ENCODE measurements at regions not wholly inside any gene's neighbourhood (a gene's known extent, or its start where the extent isn't known, plus 50 kb on each side); places are given as distances from the start of the nearest gene placed in this dataset.

GRCh38 chr10:4120096-4120853, 335.3 kb upstream of the KLF6 start:
- Histone ChIP-seq H3K27me3 (ENCODE audit: control insufficient read depth, insufficient read depth, low read length) (no peaks in the 10 kb centered on the region), H3K27ac (ENCODE audit: low read length) (no peak overlapping the region), H3K36me3 (ENCODE audit: control insufficient read depth, insufficient read depth, low read length) (no peaks in the 10 kb centered on the region), H3K9me3 (ENCODE audit: control insufficient read depth, insufficient read depth, low read length) (peaks cover 5% of the 10 kb centered on the region), H3K4me1 (ENCODE audit: control insufficient read depth, insufficient read depth, low read length) (peaks cover 9% of the 10 kb centered on the region), H3K4me3 (ENCODE audit: low read length) (no peak overlapping the region)
- Mint-ChIP-seq H3K27ac (no peak overlapping the region), H3K27me3 (ENCODE audit: low read depth in 2 of 2) (peaks cover 2 to 11% of the 10 kb centered on the region in 2 donors), H3K9me3 (peaks cover 2 to 4% of the 10 kb centered on the region in 2 donors), H3K36me3 (peaks cover 7% of the 10 kb centered on the region), H3K4me1 (peaks cover 8% of the 10 kb centered on the region in 2 donors), H3K4me3 (no peak overlapping the region)
- ATAC-seq (peak; percentile 71 to 81 (median 77)), DNase-seq (peak in 1 of 2 donors; percentile 50)
- intact Hi-C loops (cut with micrococcal nuclease), result no loop called here
- 68% methylated on average over 5 of the region's 5 CpGs for WGBS (ENCODE audit: insufficient coverage)
- no peak for TF ChIP-seq CTCF (IDR thresholded peaks at IDR 0.05)

GRCh38 chr10:4119107-4119506, 334.1 kb upstream of the KLF6 start:
- no peaks in the 10 kb centered on the region for H3K9me3 ChIP-seq (ENCODE audit: control insufficient read depth, insufficient read depth, low read length)
- intact Hi-C loops (cut with micrococcal nuclease), result no loop called here
- H3K4me3 ChIP-seq (ENCODE audit: low read length), result no peak overlapping the region
- no peak for ATAC-seq
- peaks cover 0 to 2% of the 10 kb centered on the region in 2 donors for H3K9me3 Mint-ChIP-seq
- peaks cover 9% of the 10 kb centered on the region for H3K4me1 ChIP-seq (ENCODE audit: control insufficient read depth, insufficient read depth, low read length)
- no peaks in the 10 kb centered on the region for H3K36me3 Mint-ChIP-seq
- H3K4me3 Mint-ChIP-seq, result no peak overlapping the region
- H3K27ac Mint-ChIP-seq, result no peak overlapping the region
- no peak for DNase-seq
- H3K27me3 ChIP-seq (ENCODE audit: control insufficient read depth, insufficient read depth, low read length), result no peaks in the 10 kb centered on the region
- no peaks in the 10 kb centered on the region for H3K36me3 ChIP-seq (ENCODE audit: control insufficient read depth, insufficient read depth, low read length)
- H3K27me3 Mint-ChIP-seq (ENCODE audit: low read depth in 2 of 2), result peaks cover 7 to 11% of the 10 kb centered on the region in 2 donors
- WGBS (ENCODE audit: insufficient coverage), result 100% methylated on average over 5 of the region's 7 CpGs
- no peak for TF ChIP-seq CTCF (IDR thresholded peaks at IDR 0.05)
- H3K27ac ChIP-seq (ENCODE audit: low read length), result no peak overlapping the region
- H3K4me1 Mint-ChIP-seq, result peaks cover 8% of the 10 kb centered on the region in 2 donors

GRCh38 chr10:4117604-4118003, 332.6 kb upstream of the KLF6 start:
- DNase-seq (no peak), ATAC-seq (no peak)
- Mint-ChIP-seq H3K27ac (no peak overlapping the region), H3K27me3 (ENCODE audit: low read depth in 2 of 2) (peaks cover 7 to 11% of the 10 kb centered on the region in 2 donors), H3K4me1 (peaks cover 8% of the 10 kb centered on the region in 2 donors), H3K36me3 (no peaks in the 10 kb centered on the region), H3K9me3 (peaks cover 0 to 2% of the 10 kb centered on the region in 2 donors), H3K4me3 (no peak overlapping the region)
- intact Hi-C loops (cut with micrococcal nuclease), result no loop called here
- Histone ChIP-seq H3K4me3 (ENCODE audit: low read length) (no peak overlapping the region), H3K9me3 (ENCODE audit: control insufficient read depth, insufficient read depth, low read length) (no peaks in the 10 kb centered on the region), H3K36me3 (ENCODE audit: control insufficient read depth, insufficient read depth, low read length) (no peaks in the 10 kb centered on the region), H3K4me1 (ENCODE audit: control insufficient read depth, insufficient read depth, low read length) (peaks cover 9% of the 10 kb centered on the region), H3K27ac (ENCODE audit: low read length) (no peak overlapping the region), H3K27me3 (ENCODE audit: control insufficient read depth, insufficient read depth, low read length) (no peaks in the 10 kb centered on the region)
- 94% methylated on average over 1 of the region's 1 CpG for whole genome bisulfite sequencing (ENCODE audit: insufficient coverage)
- peak; percentile 14 for TF ChIP-seq CTCF (IDR thresholded peaks at IDR 0.05)

GRCh38 chr10:4111643-4112042, 326.6 kb upstream of the KLF6 start:
- no peak for TF ChIP-seq CTCF (IDR thresholded peaks at IDR 0.05)
- H3K27ac Mint-ChIP-seq, result no peak overlapping the region

More at GRCh38 chr10:4111643-4112042, 326.6 kb upstream of the KLF6 start:
- WGBS (ENCODE audit: insufficient coverage), result no CpG with 5 or more reads among the region's 1 CpG
- intact Hi-C loops (cut with micrococcal nuclease), result no loop called here
- H3K4me1 ChIP-seq (ENCODE audit: control insufficient read depth, insufficient read depth, low read length), result no peaks in the 10 kb centered on the region
- no peak for DNase-seq
- H3K4me1 Mint-ChIP-seq, result no peaks in the 10 kb centered on the region
- H3K36me3 ChIP-seq (ENCODE audit: control insufficient read depth, insufficient read depth, low read length), result no peaks in the 10 kb centered on the region
- no peak for ATAC-seq
- no peak overlapping the region for H3K27ac ChIP-seq (ENCODE audit: low read length)
- no peak overlapping the region for H3K4me3 Mint-ChIP-seq
- no peaks in the 10 kb centered on the region for H3K27me3 ChIP-seq (ENCODE audit: control insufficient read depth, insufficient read depth, low read length)
- H3K4me3 ChIP-seq (ENCODE audit: low read length), result no peak overlapping the region
- H3K9me3 ChIP-seq (ENCODE audit: control insufficient read depth, insufficient read depth, low read length), result no peaks in the 10 kb centered on the region
- H3K27me3 Mint-ChIP-seq (ENCODE audit: low read depth in 2 of 2), result peaks cover 4 to 7% of the 10 kb centered on the region in 2 donors
- no peaks in the 10 kb centered on the region for H3K9me3 Mint-ChIP-seq
- H3K36me3 Mint-ChIP-seq, result no peaks in the 10 kb centered on the region

Data from natural killer cell (primary cell).